ENCODE measurements at regions not wholly inside any gene's neighbourhood (a gene's known extent, or its start where the extent isn't known, plus 50 kb on each side); places are given as distances from the start of the nearest gene placed in this dataset.

DNA sequence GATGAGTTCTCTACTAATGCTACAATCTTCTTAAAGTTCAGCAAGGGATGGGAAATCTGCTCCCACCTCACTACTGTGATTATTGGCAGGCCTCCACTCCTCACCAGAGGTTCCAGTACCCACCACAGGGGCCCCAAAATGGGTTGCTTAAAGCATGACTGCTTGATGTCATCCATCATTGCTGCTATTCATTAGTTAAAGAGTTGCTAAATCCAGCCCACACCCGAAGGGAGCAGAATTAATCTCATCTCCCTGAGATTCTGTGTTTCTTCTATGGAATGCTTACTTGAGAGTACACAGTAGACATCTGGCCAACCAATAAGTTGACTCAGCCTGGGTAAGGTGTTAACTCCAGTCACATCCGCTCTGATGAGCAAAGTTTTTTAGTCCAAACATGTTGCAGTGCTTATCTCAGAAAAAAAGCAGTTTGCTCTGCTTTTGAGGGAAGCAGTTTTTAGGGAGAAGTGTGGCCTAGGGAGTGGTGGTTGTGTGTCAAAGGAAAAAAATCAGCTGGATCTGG lies 690.2 kb upstream of the POU3F3 start:
- no peak for DNase-seq

- DNase-seq: no peak
Observed at GRCh38 chr2:104164721-104165252, 689.1 kb upstream of the POU3F3 start.

- no peak for DNase-seq
Observed at GRCh38 chr2:104177179-104177578, 676.7 kb upstream of the POU3F3 start.

DNA sequence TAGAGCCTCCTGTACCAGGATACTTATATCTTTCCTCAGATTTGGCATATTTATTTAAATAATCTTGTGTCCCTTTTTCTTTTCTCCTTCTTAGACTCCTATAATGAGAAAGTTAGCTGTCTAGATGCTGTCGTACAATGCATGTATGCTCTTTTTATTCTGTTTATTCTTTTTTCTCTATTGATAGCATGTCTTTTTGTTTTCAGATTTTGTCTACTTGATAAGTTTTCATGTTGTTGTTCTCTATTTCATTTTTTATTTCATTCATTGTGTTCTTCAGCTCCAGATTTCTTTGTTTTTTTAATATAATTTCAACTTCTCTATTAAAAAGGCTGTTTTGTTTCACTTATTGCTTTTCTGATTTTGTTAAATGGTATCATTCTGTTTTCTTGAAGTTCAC lies 674.3 kb upstream of the POU3F3 start:
- DNase-seq: no peak

- DNase-seq: no peak
Observed at GRCh38 chr2:104200533-104201168, 653.3 kb upstream of the POU3F3 start.

DNA sequence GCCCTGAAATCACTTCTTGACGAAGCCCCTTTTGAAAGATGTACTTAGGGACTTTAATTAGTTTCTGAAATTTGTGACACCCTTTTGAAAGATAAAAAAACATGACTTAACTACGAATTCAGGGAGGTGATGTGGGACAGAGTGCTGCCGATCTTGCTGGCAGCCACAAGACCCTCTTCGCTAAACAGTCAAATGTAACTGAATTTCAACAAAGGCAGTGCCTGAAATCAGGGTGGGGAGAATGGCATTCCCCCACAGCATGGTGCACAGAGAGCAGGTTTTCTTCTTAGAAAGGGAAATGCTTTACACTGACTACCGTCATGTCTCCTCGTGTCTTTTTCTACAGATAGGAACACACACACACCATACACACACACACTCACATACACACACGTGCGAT lies 640.2 kb upstream of the POU3F3 start:
- no peak for DNase-seq

DNA sequence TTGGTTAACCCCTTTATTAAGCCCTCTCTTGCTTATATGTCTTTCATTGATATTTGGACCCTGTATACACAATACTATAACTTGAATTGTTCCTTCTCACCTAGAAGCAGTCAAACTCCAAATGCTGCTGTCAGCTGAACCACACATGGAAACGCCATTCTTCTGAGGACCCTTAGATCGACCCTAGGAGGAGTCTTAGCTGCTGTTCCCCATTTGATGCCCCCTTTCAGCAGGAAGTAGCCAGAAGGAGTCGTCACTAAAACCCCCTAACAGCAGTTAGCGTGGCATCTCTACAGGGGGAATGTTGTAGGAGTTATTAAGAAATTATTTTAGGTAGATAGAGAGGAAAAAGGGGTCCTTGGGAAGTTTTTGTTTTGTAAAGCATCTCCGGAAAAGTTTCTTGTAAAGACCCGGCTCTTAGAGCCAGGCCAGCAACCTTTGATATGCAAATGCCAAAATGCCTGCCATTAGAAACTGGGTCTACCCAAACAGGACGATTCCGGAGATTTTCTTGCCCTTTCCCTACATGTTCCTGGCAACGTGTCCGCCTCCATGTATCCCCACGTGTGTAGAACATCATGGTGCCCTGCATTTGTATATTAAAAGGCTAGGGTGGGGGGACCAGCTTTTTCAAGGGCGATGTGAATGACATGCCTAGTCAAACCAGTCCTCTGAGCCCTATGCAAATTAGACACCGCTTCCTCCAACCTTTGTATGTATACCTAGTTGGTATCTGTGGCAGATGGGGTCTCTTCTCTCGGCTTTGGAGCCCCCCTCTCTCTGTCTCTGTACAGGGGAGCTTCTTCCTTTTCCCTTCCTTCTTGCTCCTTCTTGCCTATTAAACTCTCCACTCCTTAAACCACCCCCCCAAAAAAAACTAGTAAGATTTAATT lies 638.4 kb upstream of the POU3F3 start:
- DNase-seq: no peak

DNA sequence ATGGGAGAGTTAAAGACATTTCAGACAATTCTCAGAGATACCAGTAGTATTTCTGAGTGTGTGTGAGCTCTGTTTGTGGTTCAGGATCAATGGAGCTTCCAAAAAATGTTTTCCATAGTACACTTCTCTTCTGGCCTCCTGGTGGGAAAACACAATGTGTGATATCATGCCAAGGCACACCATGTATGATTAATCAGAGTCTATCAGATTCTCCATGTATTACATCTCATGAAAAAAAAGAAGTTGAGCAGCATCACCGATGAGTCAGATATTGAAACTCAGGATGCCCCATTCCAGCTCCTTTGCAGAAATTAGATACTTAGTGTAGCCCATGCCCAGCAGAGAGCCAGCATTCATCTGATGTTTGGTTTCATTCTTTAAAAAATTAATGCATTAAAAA lies 620.3 kb upstream of the POU3F3 start:
- DNase-seq: no peak

DNA sequence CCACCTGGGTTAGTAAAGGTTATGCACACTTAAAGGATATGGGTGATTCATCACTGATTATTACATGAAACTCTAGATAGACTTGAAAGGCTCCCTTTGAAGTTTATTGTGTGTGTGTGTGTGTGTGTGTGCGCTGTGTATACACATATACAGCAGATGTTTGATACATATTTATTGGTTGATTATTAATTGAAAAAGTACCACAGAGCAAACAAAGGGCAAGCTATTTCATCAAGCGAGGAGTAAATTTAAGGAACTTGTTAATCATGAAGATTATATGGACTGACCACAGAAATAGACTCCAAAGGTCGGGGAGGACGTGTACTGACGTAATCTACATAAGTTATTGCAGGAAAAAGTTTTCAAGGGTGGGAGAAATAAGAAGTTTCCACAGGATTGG lies 617.4 kb upstream of the POU3F3 start:
- DNase-seq: no peak

GRCh38 chr2:104240984-104241383 lies 612.9 kb upstream of the POU3F3 start:
- no peak for DNase-seq

DNA sequence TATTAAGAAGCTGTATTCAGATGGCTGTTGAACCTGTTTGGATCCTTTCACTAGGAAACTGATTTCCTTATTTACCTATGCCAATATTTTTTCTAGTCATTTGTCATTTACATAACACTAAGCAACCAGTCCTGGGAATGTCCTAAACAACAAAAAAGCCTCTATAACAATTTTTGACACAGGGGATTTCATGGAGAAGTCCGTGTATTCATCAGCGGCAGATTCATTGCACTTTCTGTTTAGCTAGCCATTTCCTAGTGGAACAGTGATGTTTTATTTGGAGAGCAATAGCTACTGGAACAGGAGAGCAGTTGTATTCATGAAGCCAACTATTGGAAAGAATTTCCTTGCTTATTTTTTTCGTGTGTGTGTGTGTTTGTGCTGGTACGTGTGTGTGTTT lies 604.3 kb upstream of the POU3F3 start:
- DNase-seq: no peak

- DNase-seq: no peak
Observed at GRCh38 chr2:104250635-104251034, 603.3 kb upstream of the POU3F3 start.

- DNase-seq: no peak
Observed at GRCh38 chr2:104254017-104254416, 599.9 kb upstream of the POU3F3 start.

- no peak for DNase-seq
Observed at GRCh38 chr2:104262714-104263113, 591.2 kb upstream of the POU3F3 start.

- no peak for DNase-seq
Observed at GRCh38 chr2:104279646-104280045, 574.3 kb upstream of the POU3F3 start.

DNA sequence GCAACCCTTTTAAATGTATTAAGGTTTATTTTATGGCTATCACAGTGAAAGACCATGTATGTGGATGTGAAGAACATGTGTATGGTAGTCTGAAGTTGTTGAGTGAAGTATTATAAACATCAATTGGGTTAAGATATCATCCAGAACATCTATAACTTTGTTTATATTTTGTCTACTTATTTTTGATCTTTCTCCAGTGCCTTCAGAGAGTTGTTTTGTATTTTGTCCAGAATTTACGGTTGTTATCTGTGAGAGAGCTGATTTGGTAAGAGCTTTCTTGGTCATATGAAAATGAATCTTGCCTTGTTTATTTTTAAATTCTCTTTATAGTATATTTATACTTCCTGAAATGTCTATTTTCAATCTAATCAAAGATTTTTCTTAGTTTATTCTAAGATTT lies 573.7 kb upstream of the POU3F3 start:
- no peak for DNase-seq

GRCh38 chr2:104286841-104287240 lies 567.1 kb upstream of the POU3F3 start:
- DNase-seq: peak; percentile 9

DNA sequence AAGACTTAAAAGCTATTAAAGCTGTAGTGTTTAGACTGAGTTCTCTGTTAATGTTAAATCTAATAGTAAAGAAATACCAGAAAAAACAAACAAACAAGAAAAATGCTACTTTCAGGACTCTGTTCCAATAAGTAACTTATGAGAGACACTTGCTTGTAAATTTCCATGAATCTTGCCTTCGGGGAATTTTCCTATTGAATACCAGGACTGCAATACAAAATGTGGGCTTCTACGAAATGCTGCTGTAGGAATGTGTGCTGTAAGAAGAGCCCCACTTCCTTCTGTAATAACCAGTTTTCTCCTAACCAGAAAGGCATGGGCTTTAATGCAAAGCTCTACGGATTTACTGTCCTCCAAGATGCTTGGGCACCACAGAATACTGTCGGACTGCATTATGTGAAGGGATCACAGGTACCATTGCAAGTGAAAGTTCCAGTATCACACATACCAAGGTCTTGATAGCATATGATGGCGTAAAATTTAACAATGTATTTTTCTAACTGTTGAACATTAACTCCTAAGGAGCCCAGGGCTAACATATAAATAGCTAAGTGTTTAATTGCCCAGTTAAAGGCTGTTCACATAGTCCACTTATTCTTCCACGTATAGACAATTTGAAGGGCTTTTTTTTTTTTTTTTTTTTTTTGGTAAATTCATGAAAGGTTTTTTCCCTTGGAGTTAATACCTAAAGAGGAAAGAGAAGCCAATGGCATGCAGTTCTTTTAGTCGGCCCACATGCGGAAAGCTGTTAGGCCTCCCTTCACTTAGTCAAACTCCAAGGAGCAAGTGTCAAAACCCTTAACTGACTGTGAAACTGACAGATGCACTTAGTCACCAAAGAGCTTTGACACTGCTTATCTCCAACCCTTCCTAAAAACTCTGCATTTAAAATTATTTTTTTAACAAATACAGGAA lies 564.0 kb upstream of the POU3F3 start:
- no peak for DNase-seq

- no peak for DNase-seq
Observed at GRCh38 chr2:104290566-104290891, 563.4 kb upstream of the POU3F3 start.

GRCh38 chr2:104312684-104313083 lies 541.2 kb upstream of the POU3F3 start:
- no peak for DNase-seq

DNA sequence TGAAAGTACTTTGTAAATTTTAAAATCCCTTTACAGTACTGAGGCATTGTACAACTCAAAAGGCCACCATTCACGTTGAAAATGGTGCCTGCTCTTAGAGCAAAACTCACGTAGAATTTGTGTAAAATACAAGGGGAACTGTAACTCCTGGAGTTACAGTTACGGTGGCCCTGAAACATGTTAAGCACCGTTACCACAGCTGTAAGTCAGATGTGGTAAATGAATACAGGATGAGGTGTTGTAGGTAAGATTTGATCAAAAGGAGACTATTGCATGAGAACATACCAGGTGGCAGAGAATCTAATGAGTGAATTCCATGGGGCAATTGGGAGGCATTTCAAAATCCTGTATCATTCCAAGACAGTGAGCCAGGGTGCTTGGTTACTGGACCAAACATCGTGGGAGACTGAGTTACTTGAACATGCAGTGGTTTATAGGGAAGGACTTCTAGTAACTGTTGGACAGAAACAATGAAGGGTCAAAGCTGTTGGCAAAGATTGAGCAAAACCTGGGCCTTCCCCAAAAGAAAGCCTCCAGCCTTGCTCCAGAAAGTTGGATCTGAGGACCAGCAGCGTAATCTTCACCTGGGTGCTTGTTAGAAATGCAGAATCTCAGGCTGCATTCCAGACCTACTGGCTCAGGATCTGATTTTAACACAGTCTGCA lies 535.8 kb upstream of the POU3F3 start:
- DNase-seq: no peak

DNA sequence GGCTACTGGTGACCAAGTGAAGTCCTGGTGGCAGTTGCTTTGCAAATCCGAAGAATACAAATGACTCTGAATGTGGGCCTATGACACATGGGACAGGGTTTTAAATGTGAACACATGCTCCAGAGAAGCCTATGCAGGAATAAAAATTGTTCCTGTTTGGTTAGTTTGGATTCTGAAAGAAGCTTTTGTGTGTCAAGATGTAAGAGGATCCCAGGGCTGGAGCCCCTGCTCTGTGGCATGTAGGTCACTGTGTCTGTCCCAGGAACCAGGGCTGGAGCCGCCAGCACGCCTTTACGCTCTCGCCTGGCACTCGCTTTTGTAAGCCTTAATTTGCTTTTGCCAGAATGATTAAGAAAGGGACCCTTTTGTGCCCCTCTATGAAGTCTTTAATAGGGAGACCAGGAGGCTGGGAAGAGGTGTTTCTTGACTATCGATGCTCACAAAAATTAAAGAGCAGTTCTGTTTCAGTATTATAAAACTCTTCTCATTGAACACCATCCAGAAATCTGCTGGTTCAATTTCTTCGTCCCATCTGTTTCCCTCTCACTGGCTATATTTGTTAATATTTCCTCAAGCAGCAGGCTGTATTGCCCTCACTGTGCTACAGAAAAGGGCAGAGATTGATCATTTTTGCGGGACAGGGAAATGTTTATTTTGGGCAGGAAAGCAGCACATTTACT lies 532.7 kb upstream of the POU3F3 start:
- DNase-seq: no peak
